ENCODE measurements at regions not wholly inside any gene's neighbourhood (a gene's known extent, or its start where the extent isn't known, plus 50 kb on each side); places are given as distances from the start of the nearest gene placed in this dataset.
"Not testable (repeated sequence)": the region's sequence is repeated elsewhere in the genome, so short reads cannot be mapped to it uniquely, and the experiment has no call there.

GRCh38 chr6:146928503-146928902 is 275.7 kb upstream of the STXBP5 start:
- no peak for DNase-seq (ENCODE audit: low read depth, low spot score)
- no peak for TF ChIP-seq CTCF (IDR thresholded peaks at IDR 0.05; ENCODE audit: low read depth, low read length)
- in situ Hi-C loops (cut with HindIII; ENCODE audit: low sequenced_read_pairs): no loop called here
- no peak overlapping the region for H3K4me3 ChIP-seq (ENCODE audit: low read depth, low read length)

GRCh38 chr6:146931214-146931613 is 273.0 kb upstream of the STXBP5 start:
- TF ChIP-seq CTCF (IDR thresholded peaks at IDR 0.05; ENCODE audit: low read depth, low read length): no peak
- in situ Hi-C loops (cut with HindIII; ENCODE audit: low sequenced_read_pairs): no loop called here
- H3K4me3 ChIP-seq (ENCODE audit: low read depth, low read length): no peak overlapping the region
- no peak for DNase-seq (ENCODE audit: low read depth, low spot score)

- H3K4me3 ChIP-seq (ENCODE audit: low read depth, low read length): no peak overlapping the region
- no peak for TF ChIP-seq CTCF (IDR thresholded peaks at IDR 0.05; ENCODE audit: low read depth, low read length)
- DNase-seq (ENCODE audit: low read depth, low spot score): no peak
- in situ Hi-C loops (cut with HindIII; ENCODE audit: low sequenced_read_pairs): no loop called here
Measured at GRCh38 chr6:146937316-146937715, 266.9 kb upstream of the STXBP5 start.

GRCh38 chr6:146938266-146938665 is 266.0 kb upstream of the STXBP5 start:
- in situ Hi-C loops (cut with HindIII; ENCODE audit: low sequenced_read_pairs): no loop called here
- no peak overlapping the region for H3K4me3 ChIP-seq (ENCODE audit: low read depth, low read length)
- DNase-seq (ENCODE audit: low read depth, low spot score): no peak
- no peak for TF ChIP-seq CTCF (IDR thresholded peaks at IDR 0.05; ENCODE audit: low read depth, low read length)

- H3K4me3 ChIP-seq (ENCODE audit: low read depth, low read length); in situ Hi-C loops (cut with HindIII; ENCODE audit: low sequenced_read_pairs); DNase-seq (ENCODE audit: low read depth, low spot score): not testable (repeated sequence)
Measured at GRCh38 chr6:146939456-146939855, 264.8 kb upstream of the STXBP5 start.

- DNase-seq (ENCODE audit: low read depth, low spot score): no peak
- in situ Hi-C loops (cut with HindIII; ENCODE audit: low sequenced_read_pairs): no loop called here
- no peak for TF ChIP-seq CTCF (IDR thresholded peaks at IDR 0.05; ENCODE audit: low read depth, low read length)
- H3K4me3 ChIP-seq (ENCODE audit: low read depth, low read length): no peak overlapping the region
Measured at GRCh38 chr6:146943664-146944063, 260.6 kb upstream of the STXBP5 start.

GRCh38 chr6:146944077-146944476 is 260.1 kb upstream of the STXBP5 start:
- no peak for TF ChIP-seq CTCF (IDR thresholded peaks at IDR 0.05; ENCODE audit: low read depth, low read length)
- in situ Hi-C loops (cut with HindIII; ENCODE audit: low sequenced_read_pairs): no loop called here
- no peak overlapping the region for H3K4me3 ChIP-seq (ENCODE audit: low read depth, low read length)
- DNase-seq (ENCODE audit: low read depth, low spot score): no peak
